Left ventricle myocardium inferior (tissue), 1 donor: ENCODE measurements at regions not wholly inside any gene's neighbourhood (a gene's known extent, or its start where the extent isn't known, plus 50 kb on each side); places are given as distances from the start of the nearest gene placed in this dataset.

ENCODE experiments used
- DNase-seq: peaks from one replicate; pipeline ENCODE4 v3.0.0-alpha.2; 2020
- H3K27ac ChIP-seq: fragments of 200-600 bp; replicated peaks from 2 replicates; pipeline ENCODE4 v1.8.0; 2021
- H3K27me3 ChIP-seq: fragments of 200-600 bp; 2 replicates; pipeline ENCODE4 v1.8.0; 2021; ENCODE audit warnings: low read depth
- H3K36me3 ChIP-seq: fragments of 200-600 bp; 2 replicates; pipeline ENCODE4 v1.8.0; 2021
- H3K4me1 ChIP-seq: fragments of 200-600 bp; 2 replicates; pipeline ENCODE4 v1.8.0; 2021
- H3K4me3 ChIP-seq: fragments of 200-600 bp; 2 replicates; pipeline ENCODE4 v1.8.0; 2021; ENCODE audit warnings: mild to moderate bottlenecking, moderate library complexity
- H3K9me3 ChIP-seq: fragments of 200-600 bp; replicated peaks from 2 replicates; pipeline ENCODE4 v1.8.0; 2021
- intact Hi-C: fragments of 100-400 bp; cut with micrococcal nuclease; formaldehyde crosslinking; loops from one replicate; pipeline ENCODE4 v1.11.0; 2022
- TF ChIP-seq, protein P1 (sequence below): fragments of 200-600 bp; IDR thresholded peaks from 2 replicates; pipeline ENCODE4 v1.8.0; 2021; ENCODE audit warnings: antibody characterized with exemption, mild to moderate bottlenecking, borderline replicate concordance
- donor health status: DM: no; HTN: yes; CAD: no; lungs with severe emphysema.

DNA sequence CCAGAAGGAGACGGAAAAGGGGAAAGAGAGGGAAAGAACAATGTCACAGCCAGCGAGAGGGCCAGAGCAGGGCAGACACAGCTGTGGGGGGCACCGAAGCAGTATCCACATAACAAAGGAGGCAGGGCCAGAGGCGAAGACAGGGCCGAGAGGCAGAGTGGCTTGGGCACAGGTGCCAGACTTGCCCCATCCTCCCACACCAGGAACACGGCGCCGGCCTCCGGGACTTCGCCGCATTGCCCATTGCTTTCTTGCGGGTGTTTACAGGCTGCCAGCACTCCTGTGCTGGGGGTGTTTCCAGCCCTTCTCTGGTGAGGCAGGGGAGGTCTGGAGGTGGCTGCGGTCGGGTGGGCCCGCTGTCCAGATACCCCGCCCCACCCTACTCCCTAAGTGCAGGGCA, 78.0 kb downstream of the ENGASE start:
- Histone ChIP-seq H3K27me3 (peaks cover 79% of the 10 kb centered on the region), H3K9me3 (no peaks in the 10 kb centered on the region), H3K36me3 (no peaks in the 10 kb centered on the region), H3K4me1 (peaks cover 7% of the 10 kb centered on the region), H3K4me3 (no peak overlapping the region), H3K27ac (no peak overlapping the region)
- TF ChIP-seq, protein P1, sequence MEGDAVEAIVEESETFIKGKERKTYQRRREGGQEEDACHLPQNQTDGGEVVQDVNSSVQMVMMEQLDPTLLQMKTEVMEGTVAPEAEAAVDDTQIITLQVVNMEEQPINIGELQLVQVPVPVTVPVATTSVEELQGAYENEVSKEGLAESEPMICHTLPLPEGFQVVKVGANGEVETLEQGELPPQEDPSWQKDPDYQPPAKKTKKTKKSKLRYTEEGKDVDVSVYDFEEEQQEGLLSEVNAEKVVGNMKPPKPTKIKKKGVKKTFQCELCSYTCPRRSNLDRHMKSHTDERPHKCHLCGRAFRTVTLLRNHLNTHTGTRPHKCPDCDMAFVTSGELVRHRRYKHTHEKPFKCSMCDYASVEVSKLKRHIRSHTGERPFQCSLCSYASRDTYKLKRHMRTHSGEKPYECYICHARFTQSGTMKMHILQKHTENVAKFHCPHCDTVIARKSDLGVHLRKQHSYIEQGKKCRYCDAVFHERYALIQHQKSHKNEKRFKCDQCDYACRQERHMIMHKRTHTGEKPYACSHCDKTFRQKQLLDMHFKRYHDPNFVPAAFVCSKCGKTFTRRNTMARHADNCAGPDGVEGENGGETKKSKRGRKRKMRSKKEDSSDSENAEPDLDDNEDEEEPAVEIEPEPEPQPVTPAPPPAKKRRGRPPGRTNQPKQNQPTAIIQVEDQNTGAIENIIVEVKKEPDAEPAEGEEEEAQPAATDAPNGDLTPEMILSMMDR = no peak
- DNase-seq = no peak
- intact Hi-C loops = no loop called here

- H3K27me3 ChIP-seq = peaks cover 77% of the 10 kb centered on the region
- intact Hi-C loops = no loop called here
- no peaks in the 10 kb centered on the region for H3K9me3 ChIP-seq
- H3K4me3 ChIP-seq = no peak overlapping the region
- no peaks in the 10 kb centered on the region for H3K36me3 ChIP-seq
- no peak for DNase-seq
- no peak overlapping the region for H3K27ac ChIP-seq
- TF ChIP-seq, protein P1 = no peak
- H3K4me1 ChIP-seq = peaks cover 7% of the 10 kb centered on the region
These were observed 77.5 kb downstream of the ENGASE start for GRCh38 chr17:79152110-79152509.

- H3K36me3 ChIP-seq = no peaks in the 10 kb centered on the region
- H3K27me3 ChIP-seq = peaks cover 78% of the 10 kb centered on the region
- intact Hi-C loops = no loop called here
- H3K4me3 ChIP-seq = no peak overlapping the region
- DNase-seq = no peak
- H3K9me3 ChIP-seq = no peaks in the 10 kb centered on the region
- H3K27ac ChIP-seq = no peak overlapping the region
- TF ChIP-seq, protein P1 = no peak
- H3K4me1 ChIP-seq = peaks cover 7% of the 10 kb centered on the region
These were observed 76.2 kb downstream of the ENGASE start for GRCh38 chr17:79150799-79151198.

- H3K27me3 ChIP-seq = peaks cover 83% of the 10 kb centered on the region
- TF ChIP-seq, protein P1 = no peak
- peaks cover 7% of the 10 kb centered on the region for H3K4me1 ChIP-seq
- no peaks in the 10 kb centered on the region for H3K36me3 ChIP-seq
- no peak for DNase-seq
- intact Hi-C loops = no loop called here
- no peak overlapping the region for H3K27ac ChIP-seq
- no peaks in the 10 kb centered on the region for H3K9me3 ChIP-seq
- H3K4me3 ChIP-seq = no peak overlapping the region
These were observed 75.6 kb downstream of the ENGASE start for GRCh38 chr17:79150035-79150733.

GRCh38 chr17:79148584-79148983, 74.0 kb downstream of the ENGASE start:
- H3K27me3 ChIP-seq = peaks cover 84% of the 10 kb centered on the region
- intact Hi-C loops = no loop called here
- DNase-seq = no peak

More at GRCh38 chr17:79148584-79148983, 74.0 kb downstream of the ENGASE start:
- Histone ChIP-seq H3K36me3 (no peaks in the 10 kb centered on the region), H3K4me3 (no peak overlapping the region), H3K9me3 (no peaks in the 10 kb centered on the region), H3K4me1 (no peaks in the 10 kb centered on the region), H3K27ac (no peak overlapping the region)
- TF ChIP-seq, protein P1 = no peak
